Mammary epithelial cell (primary cell): ENCODE measurements at regions not wholly inside any gene's neighbourhood (a gene's known extent, or its start where the extent isn't known, plus 50 kb on each side); places are given as distances from the start of the nearest gene placed in this dataset.

Experiments used
- EZH2 ChIP-seq: IDR thresholded peaks from 2 replicates; pipeline ENCODE4 v1.6.1; 2012; ENCODE audit warnings: low read length, inconsistent platforms, borderline replicate concordance
- TF ChIP-seq, protein P1 (sequence below), 2 donors: IDR thresholded peaks in 1 of 2; conservative IDR thresholded peaks in 1 of 2; 2 replicates each; pipeline ENCODE4 v1.5.1; 2011 to 2012; ENCODE audit warnings: inconsistent platforms in 2 of 2, low read length in 2 of 2, mild to moderate bottlenecking in 2 of 2, control low read depth in 1 of 2, low read depth in 1 of 2; ENCODE audit not compliant: insufficient read depth in 1 of 2; ENCODE audit errors: extremely low read depth in 1 of 2

DNA sequence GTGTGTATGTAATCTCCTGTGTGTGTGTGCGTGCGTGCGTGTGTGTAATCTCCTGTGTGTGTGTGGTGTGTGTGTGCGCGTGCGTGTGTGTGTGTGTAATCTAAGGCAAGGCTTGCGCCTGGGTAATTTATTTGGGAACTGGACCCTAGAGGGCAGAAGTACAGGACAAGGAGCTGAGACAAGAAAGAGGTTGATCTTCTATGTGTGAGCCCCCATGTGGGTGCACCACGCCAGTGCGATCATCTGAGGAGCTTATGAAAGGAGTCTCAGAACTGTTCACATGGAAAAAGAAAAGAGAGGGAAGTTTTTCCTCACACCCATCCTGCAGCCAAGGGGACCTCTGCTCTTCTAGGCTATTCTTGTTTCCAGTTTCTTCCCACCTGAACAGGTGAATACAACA, 220.1 kb upstream of the GGTLC1 start:
- TF ChIP-seq, protein P1, sequence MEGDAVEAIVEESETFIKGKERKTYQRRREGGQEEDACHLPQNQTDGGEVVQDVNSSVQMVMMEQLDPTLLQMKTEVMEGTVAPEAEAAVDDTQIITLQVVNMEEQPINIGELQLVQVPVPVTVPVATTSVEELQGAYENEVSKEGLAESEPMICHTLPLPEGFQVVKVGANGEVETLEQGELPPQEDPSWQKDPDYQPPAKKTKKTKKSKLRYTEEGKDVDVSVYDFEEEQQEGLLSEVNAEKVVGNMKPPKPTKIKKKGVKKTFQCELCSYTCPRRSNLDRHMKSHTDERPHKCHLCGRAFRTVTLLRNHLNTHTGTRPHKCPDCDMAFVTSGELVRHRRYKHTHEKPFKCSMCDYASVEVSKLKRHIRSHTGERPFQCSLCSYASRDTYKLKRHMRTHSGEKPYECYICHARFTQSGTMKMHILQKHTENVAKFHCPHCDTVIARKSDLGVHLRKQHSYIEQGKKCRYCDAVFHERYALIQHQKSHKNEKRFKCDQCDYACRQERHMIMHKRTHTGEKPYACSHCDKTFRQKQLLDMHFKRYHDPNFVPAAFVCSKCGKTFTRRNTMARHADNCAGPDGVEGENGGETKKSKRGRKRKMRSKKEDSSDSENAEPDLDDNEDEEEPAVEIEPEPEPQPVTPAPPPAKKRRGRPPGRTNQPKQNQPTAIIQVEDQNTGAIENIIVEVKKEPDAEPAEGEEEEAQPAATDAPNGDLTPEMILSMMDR (conservative IDR thresholded peaks at IDR 0.05 in 1 of 2, IDR thresholded peaks at IDR 0.05 in 1 of 2; ENCODE audit: extremely low read depth in 1 of 2, insufficient read depth in 1 of 2, low read depth in 1 of 2, low read length in 2 of 2): peak in 1 of 2 donors; percentile 13
- no peak for TF ChIP-seq EZH2
